NCI-H774 (cell line): ENCODE measurements at regions not wholly inside any gene's neighbourhood (a gene's known extent, or its start where the extent isn't known, plus 50 kb on each side); places are given as distances from the start of the nearest gene placed in this dataset.

ENCODE experiments used
- DNase-seq: peaks from one replicate; lab custom pipeline; 2025; lab: John Stamatoyannopoulos, UW

GRCh38 chr3:163946785-163947184 is 1131.5 kb downstream of the SI start:
- no peak for DNase-seq

DNA sequence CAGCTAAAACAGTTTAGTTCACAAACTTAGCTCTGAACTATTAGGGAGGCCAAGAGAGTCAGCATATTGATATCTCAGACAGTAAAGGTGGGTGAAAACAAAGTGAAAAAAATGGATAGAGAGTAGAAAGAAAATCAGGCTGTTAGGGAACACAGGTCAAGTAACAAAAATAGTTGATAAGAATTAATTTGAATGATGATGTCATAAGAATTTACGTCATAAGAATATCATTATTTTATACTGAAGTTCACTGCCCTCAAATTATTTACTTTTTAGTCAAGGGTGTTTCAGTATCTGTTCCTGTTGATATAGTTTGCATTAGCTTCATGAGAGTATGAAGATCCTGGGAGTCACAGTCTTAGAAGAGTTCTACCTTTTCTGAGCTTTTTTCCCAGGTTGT is 1134.6 kb downstream of the SI start:
- DNase-seq: no peak

DNA sequence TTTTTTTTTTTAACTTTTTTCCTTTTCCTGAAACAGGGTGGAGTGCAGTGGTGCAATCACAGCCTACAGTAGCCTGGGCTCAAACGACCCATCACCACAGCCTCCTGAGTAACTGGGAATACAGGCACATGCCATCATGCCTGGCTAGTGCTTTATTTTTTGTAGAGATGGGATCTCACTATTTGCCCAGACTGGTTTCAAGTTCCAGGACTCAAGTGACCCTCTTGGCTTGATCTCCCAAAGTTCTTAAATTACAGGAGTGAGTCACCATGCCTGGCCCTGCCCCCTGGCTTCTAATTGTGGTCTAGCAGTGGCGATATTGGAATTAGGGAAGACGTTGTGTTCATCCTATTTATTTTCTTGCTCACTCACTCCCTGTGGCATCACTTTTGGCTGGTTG is 1138.4 kb downstream of the SI start:
- DNase-seq: no peak

GRCh38 chr3:163936543-163936942 is 1141.8 kb downstream of the SI start:
- no peak for DNase-seq

DNA sequence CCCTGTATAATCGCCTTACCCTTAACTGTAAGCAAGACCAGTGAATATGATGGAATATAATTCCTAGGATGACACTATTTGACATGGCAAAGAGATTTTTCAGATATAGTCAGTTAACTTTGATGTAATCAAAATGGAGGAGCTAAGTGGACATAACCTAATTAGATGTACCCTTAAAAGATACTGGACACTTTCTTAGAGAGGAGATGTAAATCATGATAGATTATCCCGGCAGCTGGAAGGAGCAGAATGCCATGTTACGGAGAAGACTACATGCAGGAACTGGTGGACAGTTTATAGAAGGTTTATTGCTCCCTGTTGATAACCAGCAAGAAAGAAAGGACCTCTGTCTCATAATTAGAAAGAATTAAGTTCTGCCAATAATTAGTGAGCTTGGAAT is 1142.9 kb downstream of the SI start:
- no peak for DNase-seq

DNA sequence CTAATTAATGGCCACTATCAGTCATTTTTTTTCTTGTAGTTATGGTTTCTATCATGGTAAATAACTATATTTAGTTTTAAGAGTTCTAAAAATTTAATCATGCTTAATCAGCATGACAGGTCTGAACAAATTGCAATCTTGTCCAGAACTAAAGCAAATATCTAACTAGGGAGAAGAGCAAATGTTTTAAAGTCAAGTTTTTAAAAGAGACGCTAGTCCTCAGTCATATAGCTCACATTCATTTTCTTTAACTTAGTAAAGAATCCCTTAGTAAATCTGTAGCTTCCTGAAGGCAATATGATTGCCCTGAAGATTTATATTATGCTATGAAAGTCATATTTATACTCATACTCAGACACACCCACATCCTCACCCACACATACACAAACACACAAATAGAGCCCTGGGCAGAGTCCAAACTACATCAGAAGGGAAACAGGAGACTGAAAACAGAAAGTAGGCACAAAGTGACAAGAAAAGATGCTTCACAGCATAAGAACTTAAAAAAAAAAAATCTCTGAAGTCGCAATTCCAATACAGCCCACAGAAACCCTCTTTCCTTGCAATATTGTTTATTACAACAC is 1149.1 kb downstream of the SI start:
- no peak for DNase-seq

- DNase-seq: no peak
Measured at GRCh38 chr3:163927521-163927920, 1150.8 kb downstream of the SI start.

GRCh38 chr3:163924600-163924999 is 1153.7 kb downstream of the SI start:
- DNase-seq: peak; percentile 74

DNA sequence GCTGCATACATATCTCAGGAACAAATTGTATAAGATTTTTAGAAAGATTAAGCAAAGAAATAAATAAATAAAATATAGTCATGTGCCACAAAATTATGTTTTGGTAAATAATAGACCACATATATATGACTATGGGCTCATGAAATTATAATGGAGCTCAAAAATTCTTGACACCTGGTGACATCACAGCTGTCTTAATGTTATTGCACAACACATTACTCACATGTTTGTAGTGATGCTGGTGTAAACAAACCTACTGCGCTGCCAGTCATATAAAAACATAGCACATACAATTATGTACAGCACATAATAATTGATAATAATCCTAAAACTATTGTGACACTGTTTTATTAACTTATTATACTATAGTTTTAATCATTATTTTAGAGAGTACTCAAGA is 1159.1 kb downstream of the SI start:
- DNase-seq: no peak

GRCh38 chr3:163916596-163917560 is 1161.4 kb downstream of the SI start:
- no peak for DNase-seq

- DNase-seq: no peak
Measured at GRCh38 chr3:163915280-163915679, 1163.0 kb downstream of the SI start.

- DNase-seq: no peak
Measured at GRCh38 chr3:163914567-163914966, 1163.7 kb downstream of the SI start.

GRCh38 chr3:163891771-163892170 is 1186.5 kb downstream of the SI start:
- DNase-seq: no peak

DNA sequence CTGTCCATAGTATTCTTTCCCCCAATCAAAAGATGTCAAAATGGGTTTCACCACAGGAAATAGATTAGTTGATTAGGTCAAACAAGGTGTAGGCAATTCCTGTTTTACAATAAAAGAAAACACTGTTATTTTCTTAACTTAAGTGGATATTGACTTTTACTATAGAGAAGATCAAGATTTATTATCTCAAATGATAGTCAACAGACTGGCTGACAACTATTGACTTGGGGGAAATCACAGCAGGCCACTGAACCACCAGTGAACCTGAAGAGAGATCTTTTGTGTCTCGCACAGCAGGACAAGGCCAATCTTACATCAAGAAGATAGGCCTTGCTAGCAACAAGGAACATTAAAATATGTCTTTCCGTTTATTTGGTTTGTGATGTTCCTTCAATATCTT is 1187.6 kb downstream of the SI start:
- DNase-seq: no peak

- no peak for DNase-seq
Measured at GRCh38 chr3:163879172-163879571, 1199.1 kb downstream of the SI start.

DNA sequence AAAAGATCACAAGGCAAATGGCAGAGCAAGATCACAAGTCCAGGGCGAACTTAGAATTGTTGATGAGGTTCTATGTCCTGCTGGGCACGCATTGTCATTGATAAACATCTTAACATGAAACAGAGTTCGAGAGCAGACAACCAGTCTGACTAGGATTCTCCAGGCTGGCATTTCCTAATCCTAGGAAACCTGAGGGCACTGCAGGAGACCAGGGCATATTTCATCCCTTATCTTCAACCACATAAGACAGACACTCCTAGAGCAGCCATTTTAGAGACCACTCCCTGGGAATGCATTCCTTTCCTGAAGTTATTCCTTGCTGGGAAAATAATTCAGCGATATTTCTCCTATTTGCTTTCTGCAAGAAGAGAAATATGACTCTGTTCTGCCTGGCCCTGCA is 1199.9 kb downstream of the SI start:
- DNase-seq: no peak

DNA sequence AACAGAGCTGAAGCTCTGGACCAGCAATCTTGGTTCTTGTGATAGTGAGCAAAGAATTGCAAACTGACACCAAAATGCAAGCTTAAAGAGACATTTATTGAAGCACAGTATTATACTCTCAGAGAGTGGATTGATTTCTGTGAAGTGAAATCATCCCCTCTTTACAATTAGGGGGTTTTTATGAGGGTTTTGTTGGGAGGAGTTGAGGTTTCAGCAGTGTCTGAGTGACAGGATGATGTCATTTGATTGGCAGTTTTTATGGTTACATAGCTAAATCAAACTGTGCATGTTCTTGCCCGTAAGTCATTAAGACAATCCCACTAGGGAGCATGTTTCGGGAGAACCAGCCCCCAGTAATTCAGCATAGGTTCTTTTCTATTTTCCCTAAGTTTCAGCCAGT is 1200.5 kb downstream of the SI start:
- no peak for DNase-seq

GRCh38 chr3:163863146-163863545 is 1215.2 kb downstream of the SI start:
- DNase-seq: no peak

DNA sequence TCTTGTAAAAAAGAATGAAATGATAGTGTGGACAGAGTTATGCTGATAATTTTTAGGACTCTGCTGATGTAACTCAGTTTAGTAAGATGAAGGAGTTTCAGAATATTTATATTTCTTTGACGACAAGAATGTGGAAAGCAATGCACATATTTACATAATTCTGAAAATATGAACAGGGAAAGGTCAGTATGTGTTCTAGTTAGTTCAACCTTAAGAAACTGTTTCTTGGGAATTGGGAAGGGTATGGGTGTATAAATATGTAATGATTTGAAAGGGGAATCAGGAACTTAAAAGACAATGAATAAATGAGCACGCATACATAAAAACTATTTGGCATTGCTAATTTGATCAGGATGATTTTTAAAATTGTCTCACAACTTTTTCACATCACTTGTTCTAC is 1226.1 kb downstream of the SI start:
- no peak for DNase-seq

DNA sequence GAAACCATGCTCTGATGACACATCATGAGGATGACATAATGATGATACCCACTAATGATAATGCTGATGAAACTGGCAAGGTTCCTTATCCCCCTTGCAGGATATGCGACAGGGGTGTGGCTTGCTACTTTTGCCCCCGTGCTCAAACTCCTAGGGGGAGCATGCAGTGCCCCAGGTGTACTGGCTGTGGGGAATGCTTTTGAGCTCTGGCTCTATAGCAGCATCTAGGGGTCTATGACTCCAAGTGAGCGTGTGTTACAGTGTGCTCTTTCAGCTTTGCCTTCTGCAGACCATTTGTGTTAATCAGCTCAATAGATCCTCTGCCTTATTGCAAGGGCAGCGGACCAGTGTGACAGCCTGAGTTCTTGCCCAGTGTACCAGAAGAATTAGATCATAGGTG is 1239.5 kb downstream of the SI start:
- DNase-seq: no peak

DNA sequence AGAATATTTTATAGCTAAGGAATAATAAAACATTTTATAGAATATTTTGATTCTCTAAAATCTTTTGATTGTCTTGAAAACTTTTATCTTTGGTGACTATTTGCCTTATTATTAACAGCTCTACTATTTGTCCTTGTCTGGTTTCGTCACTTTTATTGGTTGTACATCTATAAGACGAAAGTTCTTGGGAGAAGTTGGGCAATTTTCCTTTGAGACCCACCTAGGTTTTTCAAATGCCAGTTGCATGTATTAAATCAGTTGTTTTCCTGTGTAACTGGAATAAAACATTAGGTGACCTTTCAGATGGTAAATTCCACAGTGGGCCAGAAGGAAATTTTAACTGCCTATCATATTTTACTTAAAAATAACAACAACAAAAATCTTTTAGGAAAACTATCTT is 1245.7 kb downstream of the SI start:
- DNase-seq: no peak

DNA sequence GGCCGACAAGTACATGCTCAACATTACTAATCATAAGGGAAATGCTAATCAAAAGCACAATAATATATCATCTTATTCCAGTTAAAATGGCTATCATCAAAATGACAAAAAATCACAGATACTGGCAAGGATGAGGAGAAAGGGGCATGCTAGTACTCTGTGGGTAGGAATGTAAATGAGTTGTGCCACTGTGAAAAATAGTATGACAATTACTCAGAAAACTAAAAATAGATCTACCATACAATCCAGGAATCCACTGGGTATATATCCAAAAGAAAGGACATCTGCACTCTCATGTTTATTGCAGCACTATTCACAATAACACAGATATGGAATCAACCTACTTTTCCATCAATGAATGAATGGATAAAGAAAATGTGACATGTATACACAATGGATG is 1256.5 kb downstream of the SI start:
- no peak for DNase-seq

DNA sequence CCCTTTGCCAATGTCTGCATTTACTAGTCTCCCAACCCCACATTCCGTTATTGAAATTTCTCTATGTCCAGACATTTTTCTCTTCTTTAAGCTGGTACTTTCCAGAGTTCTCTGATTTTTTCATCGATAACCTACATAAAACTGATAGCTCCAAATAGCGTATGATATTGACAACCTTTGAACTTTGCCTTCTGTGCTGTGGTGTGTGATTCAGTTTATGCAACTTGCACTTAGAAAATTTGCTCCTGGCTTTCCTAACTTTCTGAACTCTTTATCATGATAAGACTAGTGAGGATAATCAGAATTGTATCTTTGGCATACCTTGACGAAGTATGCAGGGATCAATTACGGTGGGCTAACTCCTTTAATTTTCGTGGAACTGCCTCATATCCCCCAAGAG is 1261.3 kb downstream of the SI start:
- DNase-seq: no peak

GRCh38 chr3:163813935-163814334 is 1264.4 kb downstream of the SI start:
- DNase-seq: no peak
